ENCODE measurements at regions not wholly inside any gene's neighbourhood (a gene's known extent, or its start where the extent isn't known, plus 50 kb on each side); places are given as distances from the start of the nearest gene placed in this dataset.

GRCh38 chr10:33064706-33065105, 106.7 kb upstream of the ITGB1 start:
- Histone ChIP-seq H3K9me3 (replicated peaks; ENCODE audit: control insufficient read depth, insufficient read depth, low read length) (no peaks in the 10 kb centered on the region), H3K9ac (replicated peaks; ENCODE audit: extremely low read depth, insufficient read depth, low read length) (no peak overlapping the region), H3K27ac (ENCODE audit: insufficient read depth, low read depth, low read length) (no peak overlapping the region), H3K27me3 (ENCODE audit: control insufficient read depth in 2 of 2, insufficient read depth in 2 of 2, low read length in 2 of 2) (no peaks in the 10 kb centered on the region), H2AFZ (ENCODE audit: low read depth, low read length) (no peak overlapping the region), H3K36me3 (ENCODE audit: control insufficient read depth in 2 of 2, extremely low read depth in 1 of 2, insufficient read depth in 2 of 2, low read length in 2 of 2) (no peaks in the 10 kb centered on the region), H3K4me2 (ENCODE audit: insufficient read depth, low read length) (no peak overlapping the region), H3K9me1 (replicated peaks; ENCODE audit: control insufficient read depth, extremely low read depth, insufficient read depth, low read length) (no peaks in the 10 kb centered on the region), H3K79me2 (ENCODE audit: control insufficient read depth, insufficient read depth, low read length) (no peaks in the 10 kb centered on the region), H4K20me1 (replicated peaks; ENCODE audit: control insufficient read depth, extremely low read depth, insufficient read depth, low read length) (no peaks in the 10 kb centered on the region), H3K4me1 (ENCODE audit: control insufficient read depth, extremely low read depth, insufficient read depth, low read length) (peaks cover 8% of the 10 kb centered on the region), H3K4me3 (replicated peaks in 1 of 3; ENCODE audit: insufficient read depth in 1 of 3, low read depth in 1 of 3, low read length in 3 of 3) (no peak overlapping the region)
- intact Hi-C loops (cut with micrococcal nuclease) (no loop called here), dilution Hi-C loops (cut with MboI; ENCODE audit: extremely low pct_ligation_motif_present, low sequenced_read_pairs) (no loop called here)
- no peak for DNase-seq (ENCODE audit: low read depth, low spot score)
- no peak for FAIRE-seq
- TF ChIP-seq CTCF (IDR thresholded peaks at IDR 0.05; ENCODE audit: extremely low read depth in 1 of 2, insufficient read depth in 1 of 2, low read depth in 1 of 2, low read length in 2 of 2) = no peak
- TF ChIP-seq MAX (IDR thresholded peaks at IDR 0.05; ENCODE audit: insufficient read depth, insufficient read length) = no peak
- no peak for TF ChIP-seq EZH2 (IDR thresholded peaks at IDR 0.05; ENCODE audit: borderline replicate concordance, low read depth, low read length, severe bottlenecking)
- TF ChIP-seq FOS (IDR thresholded peaks at IDR 0.05; ENCODE audit: borderline replicate concordance, insufficient read depth, low read length) = no peak
- TF ChIP-seq MYC (IDR thresholded peaks at IDR 0.05; ENCODE audit: low read depth, low read length) = no peak
- no peak for TF ChIP-seq GATA2 (IDR thresholded peaks at IDR 0.05; ENCODE audit: insufficient read depth, insufficient read length, low read depth, low read length)
- no peak for TF ChIP-seq POLR2A (IDR thresholded peaks at IDR 0.05; ENCODE audit: low read depth, low read length)
- no peak for TF ChIP-seq POLR2AphosphoS5 (IDR thresholded peaks at IDR 0.05; ENCODE audit: insufficient read depth, low read depth, low read length)
- TF ChIP-seq JUN (IDR thresholded peaks at IDR 0.05; ENCODE audit: borderline replicate concordance, insufficient read depth, insufficient read length, low read depth) = no peak
- POLR2A ChIA-PET = no interaction called here
- CTCF ChIA-PET = no interaction called here
- no TSS peak for BruUV-seq (replicated peaks)

Data from endothelial cell of umbilical vein (primary cell).